ENCODE measurements at regions not wholly inside any gene's neighbourhood (a gene's known extent, or its start where the extent isn't known, plus 50 kb on each side); places are given as distances from the start of the nearest gene placed in this dataset.

GRCh38 chr15:38071211-38071972 is 137.0 kb downstream of the TMCO5A start:
- TF ChIP-seq POLR2A (IDR thresholded peaks at IDR 0.05) = no peak
- TF ChIP-seq CTCF (IDR thresholded peaks at IDR 0.05 in 8 of 11, conservative IDR thresholded peaks at IDR 0.05 in 3 of 11) = no peak
- TF ChIP-seq POLR2AphosphoS5 (IDR thresholded peaks at IDR 0.05) = no peak

Measured in spleen (tissue), 7 donors.